Skin of body (tissue), 1 donor: ENCODE measurements at regions not wholly inside any gene's neighbourhood (a gene's known extent, or its start where the extent isn't known, plus 50 kb on each side); places are given as distances from the start of the nearest gene placed in this dataset.

ENCODE experiments used
- DNase-seq: peaks from one replicate; lab custom pipeline; 2025; lab: John Stamatoyannopoulos, UW

DNA sequence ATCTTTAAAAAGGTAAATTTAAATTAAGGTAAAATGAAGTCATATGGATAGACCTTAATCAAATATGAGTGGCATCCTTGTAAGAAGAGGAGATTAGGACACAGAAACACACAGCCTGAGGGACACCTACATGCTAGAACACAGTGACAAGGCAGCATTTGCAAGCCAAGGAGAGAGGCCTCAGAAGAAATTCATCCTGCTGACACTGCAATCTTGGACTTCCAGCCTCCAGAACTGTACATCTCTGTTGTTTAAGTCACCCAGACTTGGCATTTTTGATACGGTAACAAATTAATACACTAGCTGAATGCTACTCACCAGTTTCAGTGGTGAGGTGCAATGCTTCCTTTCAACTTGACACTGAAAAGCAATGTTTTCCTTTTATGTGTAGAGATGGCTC is 305.0 kb downstream of the TDRD15 start:
- DNase-seq = no peak

DNA sequence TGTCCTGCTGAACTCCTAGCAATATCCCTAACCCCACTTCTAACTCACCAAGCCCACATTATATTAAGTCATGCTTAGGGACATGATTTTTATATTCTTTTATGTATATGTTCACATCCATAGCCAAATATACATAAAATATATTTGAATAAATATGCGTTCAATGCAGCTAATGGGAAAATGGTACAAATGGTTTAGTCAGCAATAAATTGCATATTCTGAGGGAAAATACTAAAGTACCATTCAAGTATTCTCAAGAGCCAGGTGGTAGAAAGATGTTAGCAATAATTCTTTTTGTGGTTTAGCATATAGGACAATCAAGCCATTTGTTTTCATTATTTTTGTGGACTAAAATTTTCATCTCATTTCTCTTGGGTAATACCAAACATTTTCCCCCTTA is 306.0 kb downstream of the TDRD15 start:
- no peak for DNase-seq

DNA sequence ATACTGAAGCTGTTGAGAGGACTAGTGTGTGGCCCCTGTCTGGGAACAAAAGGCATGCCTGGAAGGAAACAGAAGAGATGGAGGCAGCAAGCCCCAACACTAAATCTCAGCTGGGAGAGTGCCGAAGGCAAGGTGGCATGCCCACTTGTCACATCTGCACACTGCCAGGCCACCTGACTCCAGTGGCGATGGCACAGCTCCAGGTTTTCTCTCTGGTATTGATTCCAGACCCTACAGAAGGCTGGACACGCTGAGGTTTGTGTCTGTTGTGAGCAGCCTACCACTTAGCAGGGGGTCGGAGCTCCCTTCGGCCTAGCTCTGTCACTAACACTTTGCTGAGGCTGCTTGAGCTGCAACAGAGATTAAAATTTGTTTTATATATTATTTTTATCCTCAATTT is 307.3 kb downstream of the TDRD15 start:
- no peak for DNase-seq

DNA sequence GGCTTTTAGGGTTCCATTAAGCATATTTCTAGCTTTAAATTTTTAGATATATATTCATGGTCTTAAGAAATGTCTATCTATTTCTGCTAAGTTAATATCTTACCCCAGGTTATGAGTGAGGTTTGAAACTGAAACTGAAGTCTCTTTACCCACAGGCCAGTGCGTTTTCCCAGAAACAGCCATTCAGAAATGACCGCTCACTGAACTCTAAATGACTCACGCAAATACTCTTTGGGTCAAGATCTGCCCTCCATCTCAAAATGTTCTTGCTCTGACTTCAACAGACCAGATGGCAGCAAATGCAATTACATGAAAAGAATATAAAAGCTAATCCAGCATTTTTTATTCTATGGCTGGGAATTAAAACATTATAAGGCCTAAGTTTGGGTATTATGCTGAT is 315.2 kb downstream of the TDRD15 start:
- no peak for DNase-seq

DNA sequence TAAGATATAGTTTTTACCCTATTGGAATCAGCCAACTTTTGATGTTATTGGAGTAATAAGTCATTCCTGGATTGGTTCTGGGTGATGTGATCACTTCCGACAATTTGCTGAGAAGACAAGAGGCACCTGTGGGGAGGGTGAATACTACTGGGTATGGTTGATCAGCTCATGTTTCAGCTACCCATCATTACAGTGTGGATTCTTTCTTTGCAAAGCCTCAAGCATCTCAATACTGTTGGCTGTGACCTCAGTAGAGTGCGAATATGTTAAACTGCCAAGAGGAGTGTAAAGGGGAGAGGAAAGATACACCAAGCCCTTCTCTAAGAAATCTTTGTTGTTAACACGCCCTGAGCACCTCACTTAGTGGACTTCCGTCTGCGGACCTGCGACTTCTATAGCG is 317.7 kb downstream of the TDRD15 start:
- DNase-seq = no peak

DNA sequence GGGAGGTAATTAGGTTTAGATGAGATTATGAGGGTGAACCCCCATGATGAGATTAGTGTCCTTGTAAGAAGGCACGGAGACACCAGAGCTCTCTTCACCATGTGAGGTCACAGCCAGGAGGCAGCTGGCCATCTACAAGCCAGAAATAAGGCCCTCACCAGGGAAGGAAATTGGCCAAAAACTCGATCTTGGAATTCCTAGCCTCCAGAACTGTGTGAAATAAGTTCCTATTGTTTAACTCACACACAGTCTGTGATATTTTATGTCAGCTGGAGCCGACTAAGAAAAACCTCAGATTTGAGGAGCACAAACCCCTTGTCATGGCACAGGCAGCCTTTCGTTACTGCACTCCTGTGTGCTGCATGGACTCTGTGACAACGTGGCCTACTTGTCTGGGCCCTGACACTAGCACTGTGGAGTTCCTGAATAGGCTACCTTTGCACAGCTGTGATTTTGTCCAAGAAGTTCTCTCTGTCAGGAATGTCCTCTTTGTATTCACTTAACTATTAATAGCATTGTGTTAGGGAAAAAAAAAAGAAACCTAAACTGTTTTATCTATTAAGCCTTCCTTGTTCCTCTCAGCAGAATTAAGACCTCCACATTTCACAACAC is 319.8 kb downstream of the TDRD15 start:
- no peak for DNase-seq

DNA sequence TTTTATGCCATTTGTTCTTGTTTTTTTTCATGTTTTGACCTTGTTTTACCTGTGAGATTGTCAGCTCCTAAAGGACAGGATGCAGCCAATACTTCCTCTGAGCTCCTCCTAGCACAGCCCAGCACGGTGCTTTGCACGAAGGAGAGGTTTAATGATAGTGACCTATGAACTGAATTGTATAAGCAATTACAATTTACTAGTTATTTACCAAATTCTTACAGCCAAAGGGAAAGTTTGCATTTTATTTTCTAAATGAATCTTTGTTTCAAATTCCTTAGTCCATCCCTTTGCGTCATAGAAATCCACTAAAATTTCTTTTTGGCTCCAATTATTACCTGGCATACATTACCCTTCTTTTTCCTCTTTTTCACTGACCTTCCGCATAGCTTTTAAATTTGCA is 326.1 kb downstream of the TDRD15 start:
- DNase-seq = no peak

DNA sequence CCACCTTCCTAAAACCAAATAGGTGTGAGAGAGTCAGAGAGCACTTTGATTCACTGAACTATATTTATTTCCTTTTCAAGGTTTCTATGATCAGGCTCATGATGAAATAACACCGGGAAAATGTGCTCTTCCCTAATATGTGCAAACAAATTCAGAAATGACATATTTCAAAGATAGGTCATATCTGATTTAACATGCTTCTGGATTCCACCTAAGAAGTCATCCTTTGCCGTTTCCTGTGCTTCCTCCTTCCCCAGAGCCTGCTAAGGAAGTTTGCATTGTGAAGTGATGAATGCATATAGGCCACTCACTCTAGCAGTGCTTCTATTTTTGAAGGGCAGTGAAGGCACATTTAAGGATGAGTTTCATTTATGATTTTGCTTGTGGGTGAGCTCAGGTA is 327.6 kb downstream of the TDRD15 start:
- no peak for DNase-seq

DNA sequence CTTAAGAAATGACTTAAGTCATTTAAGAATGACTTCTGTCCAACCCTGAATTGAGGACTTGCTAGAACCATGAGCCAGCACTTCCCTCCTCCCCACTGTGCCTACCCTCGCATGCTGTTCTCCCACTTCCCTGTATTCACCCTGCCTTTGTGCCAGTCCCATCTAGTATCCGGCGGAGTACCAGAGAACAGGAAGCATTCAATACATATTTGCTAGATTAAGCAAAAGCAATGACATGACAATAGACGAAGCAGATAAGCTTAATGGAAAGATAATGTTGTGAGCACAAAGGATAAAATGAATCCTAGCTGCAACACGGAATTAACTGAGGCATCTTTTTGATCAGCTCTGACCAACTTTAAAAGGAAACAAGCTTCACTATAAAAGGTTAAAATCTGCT is 328.5 kb downstream of the TDRD15 start:
- no peak for DNase-seq

DNA sequence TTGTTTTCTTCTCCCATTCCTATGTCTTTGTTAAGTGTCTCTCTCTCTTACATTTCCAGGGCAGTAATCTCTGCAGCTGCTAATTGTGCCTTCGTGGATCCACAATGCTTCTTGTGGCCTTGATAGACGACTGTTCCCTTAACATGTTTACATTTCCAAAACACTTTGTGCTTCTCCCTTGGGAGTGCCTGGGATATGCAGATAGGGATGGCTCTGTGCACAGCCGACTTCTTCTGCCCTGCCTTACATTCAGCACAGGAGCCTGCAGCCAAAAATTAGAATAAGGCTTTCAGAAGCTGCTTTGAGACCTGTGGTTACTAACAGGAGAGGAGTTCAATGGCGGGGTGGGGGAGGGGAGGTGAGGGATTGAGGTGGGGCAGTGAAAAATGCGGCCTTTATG is 328.9 kb downstream of the TDRD15 start:
- no peak for DNase-seq

DNA sequence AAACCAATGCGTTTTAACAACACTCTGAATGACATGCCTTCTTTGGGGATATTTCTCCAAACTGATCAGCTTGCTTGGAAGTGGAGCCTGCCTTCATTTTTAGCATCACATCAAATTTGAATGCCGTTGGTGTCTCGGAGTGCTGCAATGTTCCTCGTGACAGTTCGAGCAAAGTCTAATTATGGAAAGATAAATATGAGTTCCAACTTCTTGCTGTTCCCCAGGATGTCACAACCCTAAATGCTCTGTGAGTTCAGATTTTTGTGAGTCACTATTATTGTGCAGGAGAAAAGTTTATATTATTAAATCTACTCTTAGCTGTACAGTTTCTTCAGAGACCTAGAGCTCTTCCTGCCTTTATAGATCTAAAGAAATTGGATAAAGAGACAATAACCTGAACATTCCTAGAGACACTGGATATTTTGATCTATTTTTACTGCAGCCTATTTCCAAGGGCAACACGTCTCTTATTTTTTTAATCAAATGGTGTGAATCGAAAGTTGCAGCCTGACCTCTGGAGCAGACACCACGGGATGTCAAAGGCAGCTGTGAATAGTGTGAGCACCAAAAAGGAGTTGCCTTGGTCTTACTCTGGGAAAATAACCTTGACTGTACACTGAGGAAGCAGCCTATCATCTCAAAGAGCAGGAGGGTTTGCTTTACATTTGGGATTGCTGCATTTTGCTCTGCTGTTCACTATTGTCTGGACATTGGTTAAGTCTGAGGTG is 330.1 kb downstream of the TDRD15 start:
- DNase-seq = no peak

DNA sequence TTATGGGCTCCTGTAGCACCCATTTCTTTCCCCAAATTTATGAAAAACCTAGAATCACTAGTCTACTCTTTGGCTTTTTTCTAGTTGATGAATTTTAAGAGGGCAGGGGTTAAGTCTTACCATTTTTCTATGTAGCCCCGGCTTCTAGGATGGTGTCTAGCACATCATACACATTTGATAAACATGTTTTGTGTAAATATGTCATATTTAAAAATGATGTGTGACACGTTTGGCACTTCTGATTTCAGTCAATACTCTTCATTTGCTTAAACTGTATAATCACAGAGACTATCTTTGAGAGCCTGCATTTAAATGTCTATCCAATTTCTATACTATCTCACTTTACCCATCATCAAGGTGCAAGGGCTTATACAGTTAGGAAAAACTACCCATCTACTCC is 331.1 kb downstream of the TDRD15 start:
- DNase-seq = no peak

DNA sequence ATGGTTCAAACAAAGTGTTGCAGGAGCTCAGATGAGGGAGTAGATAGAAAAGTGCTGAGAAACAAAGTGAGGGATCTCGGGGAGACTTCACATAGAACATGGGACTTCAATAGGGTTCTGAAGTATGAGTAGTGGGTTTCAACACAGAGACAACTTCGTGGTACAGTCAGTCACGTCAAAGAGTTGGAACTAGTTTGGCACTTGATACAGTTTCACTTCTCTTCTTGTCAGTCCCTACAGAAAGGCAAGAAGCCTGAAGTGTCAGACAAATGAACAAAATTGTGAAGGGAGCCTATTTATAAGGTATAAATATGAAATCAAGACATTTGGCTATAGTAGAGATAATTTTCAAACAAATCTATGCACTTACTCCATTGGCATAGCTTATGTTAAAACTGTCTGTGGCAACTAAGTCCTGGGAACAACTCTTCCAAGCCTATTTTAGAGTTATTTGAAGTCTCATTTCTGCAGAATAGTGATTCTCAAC is 338.0 kb downstream of the TDRD15 start:
- no peak for DNase-seq

DNA sequence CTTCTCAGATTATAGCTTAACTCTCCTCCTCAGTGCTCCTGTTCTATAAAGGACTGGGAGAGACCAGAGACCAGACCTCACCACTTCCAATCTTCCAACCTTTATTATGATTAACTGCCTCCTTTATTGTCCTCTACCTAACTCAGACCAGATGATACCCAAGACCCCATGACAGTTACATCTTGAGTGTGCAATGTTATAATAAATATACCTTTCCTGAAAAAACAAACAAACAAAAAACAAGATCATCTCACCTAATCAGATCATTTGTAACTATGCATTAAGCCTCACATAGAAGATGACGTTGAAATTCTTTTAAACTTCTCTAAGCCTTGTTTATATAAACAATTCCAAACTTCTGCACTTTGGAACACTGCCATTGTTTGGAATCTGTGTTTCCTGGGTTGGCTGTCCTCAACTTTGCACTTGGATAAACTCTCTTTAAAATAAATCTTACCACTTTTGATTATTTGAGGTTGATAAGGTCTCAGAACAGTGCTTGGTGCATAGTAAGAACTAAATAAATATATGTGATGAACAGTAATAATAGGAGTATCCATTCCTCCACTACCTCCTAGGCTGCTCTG is 342.7 kb downstream of the TDRD15 start:
- no peak for DNase-seq

DNA sequence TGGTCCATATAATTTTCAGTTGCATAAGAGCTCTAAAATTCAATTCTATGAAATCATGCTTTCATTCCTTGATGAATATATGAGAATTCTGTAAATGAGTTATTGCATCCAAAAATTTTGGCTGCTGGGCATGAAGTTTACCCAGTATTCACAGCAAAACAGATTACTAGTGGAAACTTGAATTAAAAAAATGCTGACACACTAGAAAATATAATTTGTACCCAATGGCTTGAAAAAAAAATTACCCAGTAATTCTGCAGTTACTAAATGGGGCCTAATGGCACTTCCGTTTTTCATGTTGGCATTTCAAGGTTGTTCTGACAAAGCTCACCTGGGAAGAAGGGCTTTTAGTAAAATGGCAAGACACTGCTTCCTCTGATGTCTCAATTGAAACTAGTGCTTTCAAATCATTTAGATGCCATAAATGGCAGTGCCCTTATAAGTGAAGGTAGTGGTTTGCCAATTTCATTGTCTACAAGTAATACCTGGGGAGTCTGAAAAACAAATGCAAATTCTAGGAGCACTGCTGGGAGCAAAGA is 343.6 kb downstream of the TDRD15 start:
- DNase-seq = no peak

DNA sequence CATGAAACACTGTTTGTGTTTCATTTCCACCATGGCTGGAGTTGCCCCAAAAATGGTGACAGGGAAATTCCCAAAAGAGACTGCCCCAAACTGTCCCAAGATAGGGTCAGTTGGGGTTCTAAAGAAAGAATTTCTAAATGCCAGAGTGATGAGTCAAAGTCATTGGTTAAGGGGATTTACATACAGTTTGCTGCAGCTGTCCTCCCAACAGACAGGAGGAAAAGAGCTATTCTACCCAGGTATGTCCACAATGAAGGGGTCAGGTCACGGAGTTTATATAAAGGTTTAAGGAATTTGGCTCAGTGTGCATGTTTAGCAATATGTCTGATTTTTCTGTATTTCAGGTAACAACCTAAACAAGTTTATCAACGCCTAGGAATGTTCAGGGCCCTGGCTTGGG is 344.1 kb downstream of the TDRD15 start:
- DNase-seq = no peak

DNA sequence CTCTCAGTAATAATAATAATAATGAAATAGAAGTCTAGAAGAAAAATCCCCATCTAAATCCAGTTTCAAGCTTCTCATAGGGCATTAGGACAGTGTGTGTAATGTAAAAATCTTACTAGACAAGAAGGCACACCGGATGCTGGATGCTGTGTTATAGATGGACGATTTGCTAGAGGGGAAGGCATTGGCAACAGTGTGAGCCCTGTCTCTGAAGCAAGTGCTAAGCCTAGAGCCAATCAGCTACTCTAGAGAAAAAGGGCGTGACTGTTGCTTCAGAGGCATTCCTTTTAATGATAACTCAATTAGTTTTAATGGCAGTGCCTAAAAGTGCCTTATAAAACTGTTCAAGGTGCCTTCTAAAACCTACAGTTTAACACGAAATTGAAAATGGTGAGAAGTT is 344.9 kb downstream of the TDRD15 start:
- DNase-seq = no peak

DNA sequence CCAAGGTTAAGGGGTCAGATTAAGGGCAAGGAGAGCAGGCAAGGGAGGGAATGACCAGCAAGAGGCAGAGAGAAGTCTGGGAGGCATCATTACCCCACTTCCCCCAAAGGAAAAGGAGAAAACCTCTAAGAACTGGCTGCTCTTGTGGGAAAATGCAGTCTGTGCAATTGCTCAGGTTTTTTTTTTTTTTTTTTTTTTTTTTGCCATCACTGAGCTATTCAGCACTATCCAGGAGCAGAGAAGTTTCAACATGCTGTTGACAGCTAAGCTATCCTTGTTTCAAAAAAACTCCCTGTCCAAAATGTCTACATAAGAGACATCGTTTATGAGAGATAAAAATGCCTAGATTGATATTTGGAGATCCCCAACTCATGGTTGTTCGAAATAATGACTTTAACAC is 345.4 kb downstream of the TDRD15 start:
- DNase-seq = no peak

DNA sequence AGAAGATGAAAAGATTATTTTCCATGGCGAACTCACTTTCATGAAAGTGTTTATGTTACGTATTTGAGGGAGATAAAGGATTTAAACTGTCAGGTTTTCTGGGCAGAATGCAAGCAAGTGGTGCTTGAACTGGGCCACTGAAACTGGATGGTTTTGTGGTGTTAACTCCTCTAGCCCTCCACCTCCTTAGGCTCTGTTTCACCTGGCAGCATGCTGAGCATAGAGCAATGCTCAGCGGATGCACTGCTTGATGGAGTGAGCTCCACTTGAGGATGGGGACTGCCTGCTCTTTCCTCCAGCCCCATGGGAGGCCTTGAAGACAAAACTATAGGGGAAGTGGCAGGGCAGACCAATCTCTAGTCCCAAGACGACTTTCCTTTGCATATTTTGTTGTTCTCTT is 345.8 kb downstream of the TDRD15 start:
- no peak for DNase-seq

DNA sequence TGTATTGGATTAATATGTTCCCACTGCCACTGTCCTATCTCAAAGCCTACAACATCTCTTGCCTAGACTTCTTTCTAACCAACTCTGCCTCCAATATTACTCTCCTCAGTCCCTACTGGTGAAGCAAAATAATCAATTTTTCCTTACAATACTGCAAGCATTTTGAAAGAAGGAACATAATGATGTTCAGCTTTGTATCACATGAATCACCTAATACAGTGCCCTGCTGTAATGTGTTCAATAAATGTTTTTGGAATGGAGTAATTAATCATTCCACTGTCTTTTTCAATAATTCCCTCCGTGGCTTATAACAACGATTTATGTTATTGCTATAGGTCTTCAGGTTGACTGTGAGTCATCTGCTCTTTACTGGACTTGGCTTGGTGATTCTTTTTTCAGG is 356.4 kb downstream of the TDRD15 start:
- no peak for DNase-seq

DNA sequence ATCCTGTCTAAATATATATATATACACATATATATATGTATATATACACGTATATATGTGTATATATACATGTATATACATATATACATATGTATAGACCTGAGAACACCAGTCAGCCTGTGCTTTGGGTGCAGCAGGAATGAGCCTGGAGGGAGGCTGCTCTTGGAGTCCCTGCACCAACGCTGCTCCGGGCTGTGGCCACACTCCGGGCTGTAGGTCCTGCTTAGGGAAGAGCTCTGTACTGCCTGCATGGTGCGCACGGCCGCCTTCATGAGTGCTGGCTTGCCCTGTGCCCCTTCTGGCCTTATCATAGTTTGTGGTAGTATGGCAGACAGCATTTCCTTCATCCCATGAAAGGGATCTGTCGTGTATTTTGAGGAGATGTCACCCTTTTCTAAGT is 360.9 kb downstream of the TDRD15 start:
- DNase-seq = no peak

DNA sequence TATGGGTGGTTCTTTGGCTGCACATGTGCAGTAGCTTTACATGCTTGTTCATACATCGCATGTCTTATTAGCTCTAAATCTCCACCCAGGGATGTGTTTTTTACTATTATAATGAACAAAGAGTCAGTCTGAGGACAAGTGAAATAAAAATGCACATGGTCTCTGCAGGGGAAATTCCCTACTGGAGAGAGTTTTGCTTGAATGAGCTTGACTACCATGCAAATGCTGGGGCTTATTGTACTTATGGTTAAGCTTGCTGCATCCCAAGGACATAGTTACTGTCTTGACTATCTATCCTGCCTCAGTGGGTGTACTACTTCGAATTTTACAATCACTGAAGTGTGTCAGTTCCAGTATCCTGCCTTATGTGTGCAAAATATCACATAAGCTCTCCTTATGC is 362.7 kb downstream of the TDRD15 start:
- DNase-seq = no peak

DNA sequence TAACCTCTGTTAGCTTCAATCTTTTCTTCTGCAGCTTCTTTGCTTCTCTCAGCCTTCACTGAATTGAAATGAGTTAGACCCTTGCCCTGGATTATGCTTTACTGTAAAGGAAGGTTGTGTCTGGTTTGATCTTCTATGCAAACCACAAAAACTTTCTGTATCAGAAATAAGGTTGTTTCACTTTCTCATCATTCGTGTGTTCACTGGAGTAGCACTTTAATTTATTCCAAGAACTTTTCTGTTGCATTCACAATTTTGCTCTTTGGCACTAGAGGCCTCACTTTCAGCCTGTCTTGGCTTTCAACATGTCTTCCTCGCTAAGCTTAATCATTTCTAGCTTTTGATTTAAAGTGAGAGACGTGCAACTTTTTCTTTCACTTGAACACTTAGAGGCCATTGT is 365.3 kb downstream of the TDRD15 start:
- DNase-seq = no peak
